ENCODE measurements at regions not wholly inside any gene's neighbourhood (a gene's known extent, or its start where the extent isn't known, plus 50 kb on each side); places are given as distances from the start of the nearest gene placed in this dataset.
"Not testable (repeated sequence)": the region's sequence is repeated elsewhere in the genome, so short reads cannot be mapped to it uniquely, and the experiment has no call there.

- not testable (repeated sequence) for TF ChIP-seq CTCF (conservative IDR thresholded peaks at IDR 0.05 in 1 of 2, IDR thresholded peaks at IDR 0.05 in 1 of 2; ENCODE audit: low read depth in 1 of 2, low read length in 2 of 2); EZH2 (IDR thresholded peaks at IDR 0.05; ENCODE audit: low read length, missing control alignments)
These were observed 360.2 kb downstream of the PID1 start for GRCh38 chr2:228910872-228911271.
